Vagina (tissue), 2 donors: ENCODE measurements at regions not wholly inside any gene's neighbourhood (a gene's known extent, or its start where the extent isn't known, plus 50 kb on each side); places are given as distances from the start of the nearest gene placed in this dataset.
A peak's percentile ranks its signal among the peaks of the same experiment; 100 is the strongest.

ENCODE experiments used
- DNase-seq, 2 donors: peaks; one replicate each; pipeline ENCODE4 v3.0.0-alpha.2; 2017; ENCODE audit errors: extremely low spot score in 2 of 2
- H3K27ac ChIP-seq: fragments of 200-600 bp; sonication (generic); one replicate; pipeline ENCODE4 v1.5.1; 2019
- H3K27me3 ChIP-seq: fragments of 200-600 bp; sonication (generic); one replicate; pipeline ENCODE4 v1.5.1; 2019
- H3K36me3 ChIP-seq, 2 donors: fragments of 200-600 bp; sonication (generic); one replicate each; pipeline ENCODE4 v1.5.1; 2017 to 2019
- H3K4me1 ChIP-seq: fragments of 200-600 bp; sonication (generic); one replicate; pipeline ENCODE4 v1.5.1; 2019
- H3K4me3 ChIP-seq, 2 donors: fragments of 200-600 bp; sonication (generic); 1 replicate in 1 of 2; 2 replicates in 1 of 2; pipeline ENCODE4 v1.5.1; 2016 to 2019
- H3K9me3 ChIP-seq: fragments of 200-600 bp; sonication (generic); one replicate; pipeline ENCODE4 v1.5.1; 2019
- POLR2A ChIP-seq, 2 donors: fragments of 450-650 bp; IDR thresholded peaks; one replicate each; pipeline ENCODE4 v1.6.1; 2017; ENCODE audit warnings: antibody characterized with exemption in 2 of 2, mild to moderate bottlenecking in 2 of 2, moderate library complexity in 2 of 2
- POLR2AphosphoS5 ChIP-seq, 2 donors: sonication (generic); formaldehyde crosslinking; IDR thresholded peaks; one replicate each; pipeline ENCODE4 v1.9.0; 2017; ENCODE audit warnings: antibody characterized with exemption in 2 of 2, mild to moderate bottlenecking in 2 of 2, low read depth in 1 of 2; ENCODE audit not compliant: insufficient read depth in 1 of 2
- intact Hi-C: fragments of 100-400 bp; cut with DNase I; formaldehyde crosslinking; loops from one replicate; pipeline ENCODE4 v1.15.1; 2023
- TF ChIP-seq, protein P1 (sequence below), 3 experiments: fragments of 450-650 bp in 2 of 3; fragments of 200-600 bp in 1 of 3; sonication (generic) in 1 of 3; IDR thresholded peaks; one replicate each; pipeline ENCODE4 v1.5.1; 2017 to 2019; ENCODE audit warnings: antibody characterized with exemption in 3 of 3, mild to moderate bottlenecking in 2 of 3, moderate library complexity in 2 of 3

DNA sequence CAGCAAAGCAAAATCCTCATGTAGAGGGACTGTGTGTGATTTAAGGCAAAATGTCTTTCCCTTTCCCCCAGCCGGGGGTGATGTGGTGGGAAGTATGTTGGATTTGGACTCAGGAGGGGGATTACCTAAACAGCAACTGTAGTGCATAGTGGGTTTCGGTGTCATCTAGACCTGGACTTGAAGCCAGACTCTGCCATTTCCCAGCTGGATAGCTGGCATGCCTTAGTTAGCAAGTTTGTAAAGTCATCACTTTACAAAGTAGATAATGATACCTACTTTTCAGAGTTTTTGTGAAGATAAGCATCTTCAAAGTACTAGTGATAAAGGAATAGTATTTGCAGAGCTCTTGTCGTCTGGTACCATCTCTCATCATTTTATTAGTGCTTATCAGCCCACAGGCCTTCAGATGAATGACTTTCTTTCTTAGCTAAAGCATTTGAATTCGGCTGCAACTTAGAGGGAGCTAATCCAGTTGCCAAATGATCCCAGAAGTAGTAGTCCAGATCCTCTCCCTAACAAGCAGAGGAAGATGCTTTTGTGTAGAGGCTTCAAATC is 56.2 kb upstream of the ROR1 start:
- H3K4me1 ChIP-seq = peaks cover 11% of the 10 kb centered on the region
- H3K36me3 ChIP-seq = no peaks in the 10 kb centered on the region
- no peak overlapping the region for H3K4me3 ChIP-seq
- no peaks in the 10 kb centered on the region for H3K9me3 ChIP-seq
- H3K27ac ChIP-seq = no peak overlapping the region
- no peak for TF ChIP-seq POLR2A (IDR thresholded peaks at IDR 0.05)
- no peak for TF ChIP-seq POLR2AphosphoS5 (IDR thresholded peaks at IDR 0.05; ENCODE audit: insufficient read depth in 1 of 2, low read depth in 1 of 2)
- TF ChIP-seq, protein P1, sequence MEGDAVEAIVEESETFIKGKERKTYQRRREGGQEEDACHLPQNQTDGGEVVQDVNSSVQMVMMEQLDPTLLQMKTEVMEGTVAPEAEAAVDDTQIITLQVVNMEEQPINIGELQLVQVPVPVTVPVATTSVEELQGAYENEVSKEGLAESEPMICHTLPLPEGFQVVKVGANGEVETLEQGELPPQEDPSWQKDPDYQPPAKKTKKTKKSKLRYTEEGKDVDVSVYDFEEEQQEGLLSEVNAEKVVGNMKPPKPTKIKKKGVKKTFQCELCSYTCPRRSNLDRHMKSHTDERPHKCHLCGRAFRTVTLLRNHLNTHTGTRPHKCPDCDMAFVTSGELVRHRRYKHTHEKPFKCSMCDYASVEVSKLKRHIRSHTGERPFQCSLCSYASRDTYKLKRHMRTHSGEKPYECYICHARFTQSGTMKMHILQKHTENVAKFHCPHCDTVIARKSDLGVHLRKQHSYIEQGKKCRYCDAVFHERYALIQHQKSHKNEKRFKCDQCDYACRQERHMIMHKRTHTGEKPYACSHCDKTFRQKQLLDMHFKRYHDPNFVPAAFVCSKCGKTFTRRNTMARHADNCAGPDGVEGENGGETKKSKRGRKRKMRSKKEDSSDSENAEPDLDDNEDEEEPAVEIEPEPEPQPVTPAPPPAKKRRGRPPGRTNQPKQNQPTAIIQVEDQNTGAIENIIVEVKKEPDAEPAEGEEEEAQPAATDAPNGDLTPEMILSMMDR (IDR thresholded peaks at IDR 0.05) = no peak
- no peaks in the 10 kb centered on the region for H3K27me3 ChIP-seq
- intact Hi-C loops = no loop called here
- peak in 1 of 2 donors; percentile 25 for DNase-seq

DNA sequence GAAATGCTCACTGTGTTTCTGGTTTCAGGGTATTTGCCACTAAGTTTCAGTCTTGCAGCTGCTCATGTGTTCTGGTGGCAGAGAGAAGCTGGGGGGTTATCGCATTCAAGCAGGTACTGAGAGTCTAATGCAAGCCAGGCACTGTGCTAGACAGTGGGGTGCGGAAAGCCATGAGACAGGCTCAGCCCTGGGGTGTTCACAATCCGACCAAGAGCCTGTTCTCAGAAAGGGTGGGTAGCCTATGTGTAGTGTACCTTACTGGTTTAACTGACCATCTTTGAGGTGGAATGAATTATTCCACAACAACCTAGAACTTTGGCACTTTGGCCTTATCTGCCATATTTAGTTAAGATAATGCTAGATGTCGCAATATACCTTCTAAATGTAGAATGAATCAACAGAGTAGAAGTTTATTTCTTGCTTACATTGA is 55.3 kb upstream of the ROR1 start:
- H3K27me3 ChIP-seq = no peaks in the 10 kb centered on the region
- intact Hi-C loops = no loop called here
- H3K27ac ChIP-seq = no peak overlapping the region
- H3K4me3 ChIP-seq = no peak overlapping the region
- peaks cover 11% of the 10 kb centered on the region for H3K4me1 ChIP-seq
- TF ChIP-seq, protein P1 (IDR thresholded peaks at IDR 0.05) = no peak
- TF ChIP-seq POLR2AphosphoS5 (IDR thresholded peaks at IDR 0.05; ENCODE audit: insufficient read depth in 1 of 2, low read depth in 1 of 2) (no peak), POLR2A (IDR thresholded peaks at IDR 0.05) (no peak)
- H3K9me3 ChIP-seq = no peaks in the 10 kb centered on the region
- no peaks in the 10 kb centered on the region for H3K36me3 ChIP-seq
- DNase-seq = peak in 1 of 2 donors; percentile 52

DNA sequence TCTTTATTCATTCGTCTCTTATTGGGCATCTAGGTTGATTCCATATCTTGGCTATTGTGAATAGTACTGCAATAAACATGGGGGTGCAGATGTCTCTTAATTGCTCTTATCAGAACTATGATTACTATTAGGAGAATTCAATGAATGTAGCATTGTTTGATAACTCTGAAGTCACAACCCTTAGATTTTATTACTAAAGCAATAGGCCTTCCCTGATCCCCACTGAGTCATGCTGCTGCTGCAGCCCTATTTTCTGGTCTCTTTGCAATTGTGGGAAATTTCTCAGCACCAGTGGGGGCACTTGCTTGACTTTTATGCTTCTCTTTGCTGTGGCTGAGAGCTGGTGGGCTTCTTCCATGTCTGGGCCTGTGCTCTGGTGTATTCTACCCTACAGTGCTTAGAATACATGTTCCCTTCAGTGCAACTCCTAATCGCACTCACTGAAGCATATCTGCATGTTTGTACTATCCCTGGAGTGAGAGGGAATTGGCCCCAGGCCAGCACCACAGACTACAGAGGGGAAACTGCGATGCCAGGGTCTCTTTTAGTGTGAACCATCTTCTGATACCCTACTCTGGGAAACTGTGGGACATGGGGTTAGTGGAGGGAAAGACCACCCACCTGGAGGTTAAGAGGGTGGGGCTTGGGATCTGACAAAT is 52.2 kb upstream of the ROR1 start:
- H3K9me3 ChIP-seq = no peaks in the 10 kb centered on the region
- intact Hi-C loops = no loop called here
- no peaks in the 10 kb centered on the region for H3K4me1 ChIP-seq
- no peak overlapping the region for H3K4me3 ChIP-seq
- TF ChIP-seq, protein P1 (IDR thresholded peaks at IDR 0.05) = no peak
- TF ChIP-seq POLR2AphosphoS5 (IDR thresholded peaks at IDR 0.05; ENCODE audit: insufficient read depth in 1 of 2, low read depth in 1 of 2) (no peak), POLR2A (IDR thresholded peaks at IDR 0.05) (no peak)
- no peak overlapping the region for H3K27ac ChIP-seq
- H3K27me3 ChIP-seq = no peaks in the 10 kb centered on the region
- H3K36me3 ChIP-seq = no peaks in the 10 kb centered on the region
- peak in 1 of 2 donors; percentile 14 for DNase-seq

DNA sequence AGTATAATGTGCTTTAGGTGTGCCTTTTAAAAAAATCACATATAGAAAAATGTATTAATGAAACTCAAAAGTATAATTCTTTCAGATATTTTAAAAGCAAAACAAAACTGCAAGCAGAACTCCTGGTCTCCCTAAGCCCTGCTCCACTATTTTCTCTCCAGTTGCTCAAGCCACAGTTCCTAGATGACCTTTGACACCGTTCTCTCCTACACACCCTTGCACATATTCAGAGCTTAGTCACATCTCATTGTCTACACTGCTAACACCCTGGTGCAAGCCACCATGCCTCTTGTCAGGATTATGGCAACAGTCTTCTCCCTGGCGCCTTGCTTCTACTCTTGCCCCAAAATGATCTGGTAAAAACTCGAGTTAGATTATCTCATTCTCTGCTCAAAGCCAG is 50.2 kb upstream of the ROR1 start:
- H3K4me3 ChIP-seq = no peak overlapping the region
- DNase-seq = no peak
- H3K36me3 ChIP-seq = no peaks in the 10 kb centered on the region
- no peaks in the 10 kb centered on the region for H3K9me3 ChIP-seq
- no peaks in the 10 kb centered on the region for H3K27me3 ChIP-seq
- TF ChIP-seq POLR2AphosphoS5 (IDR thresholded peaks at IDR 0.05; ENCODE audit: insufficient read depth in 1 of 2, low read depth in 1 of 2) = no peak
- no peak for TF ChIP-seq POLR2A (IDR thresholded peaks at IDR 0.05)
- TF ChIP-seq, protein P1 (IDR thresholded peaks at IDR 0.05) = no peak
- H3K4me1 ChIP-seq = no peaks in the 10 kb centered on the region
- no peak overlapping the region for H3K27ac ChIP-seq
- intact Hi-C loops = no loop called here
